Lung (tissue), 11 donors: ENCODE measurements at regions not wholly inside any gene's neighbourhood (a gene's known extent, or its start where the extent isn't known, plus 50 kb on each side); places are given as distances from the start of the nearest gene placed in this dataset.
"Not testable (repeated sequence)": the region's sequence is repeated elsewhere in the genome, so short reads cannot be mapped to it uniquely, and the experiment has no call there.

Source experiments
- ATAC-seq: fragments of 200-7000 bp; cut with Tn5 transposase; one replicate; pipeline ENCODE4 v1.9.1; 2020; ENCODE audit warnings: moderate number of reproducible peaks; ENCODE audit not compliant: insufficient read depth, low FRiP score
- DNase-seq, 3 donors: peaks; one replicate each; pipeline ENCODE4 v3.0.0-alpha.2; 2013 to 2017
- H3K27ac ChIP-seq, 2 donors: one replicate each; pipeline ENCODE4 v1.5.1; 2013; ENCODE audit warnings: mild to moderate bottlenecking in 2 of 2, moderate library complexity in 2 of 2, control low read depth in 1 of 2, inconsistent platforms in 1 of 2, low read depth in 1 of 2, low read length in 1 of 2
- H3K27me3 ChIP-seq, 3 donors: one replicate each; pipeline ENCODE4 v1.5.1; 2013; ENCODE audit warnings: low read length in 2 of 3; ENCODE audit not compliant: control insufficient read depth in 3 of 3, insufficient read depth in 3 of 3
- H3K36me3 ChIP-seq, 4 donors: one replicate each; pipeline ENCODE4 v1.5.1; 2013; ENCODE audit warnings: low read length in 4 of 4, mild to moderate bottlenecking in 1 of 4, moderate library complexity in 1 of 4; ENCODE audit not compliant: control insufficient read depth in 4 of 4, insufficient read depth in 4 of 4
- H3K4me1 ChIP-seq, 5 donors: one replicate each; pipeline ENCODE4 v1.5.1; 2013; ENCODE audit warnings: low read length in 5 of 5, mild to moderate bottlenecking in 2 of 5, moderate library complexity in 1 of 5; ENCODE audit not compliant: control insufficient read depth in 5 of 5, insufficient read depth in 5 of 5
- H3K4me3 ChIP-seq: one replicate; pipeline ENCODE4 v1.5.1; 2013; ENCODE audit warnings: mild to moderate bottlenecking, control low read depth, moderate library complexity
- H3K9ac ChIP-seq, 2 donors: one replicate each; pipeline ENCODE4 v1.5.1; 2013; ENCODE audit warnings: low read length in 2 of 2, control low read depth in 1 of 2; ENCODE audit not compliant: insufficient read depth in 1 of 2
- H3K9me3 ChIP-seq, 4 donors: one replicate each; pipeline ENCODE4 v1.5.1; 2013; ENCODE audit warnings: low read length in 3 of 4, mild to moderate bottlenecking in 1 of 4, moderate library complexity in 1 of 4; ENCODE audit not compliant: control insufficient read depth in 4 of 4, insufficient read depth in 3 of 4
- CTCF ChIP-seq: IDR thresholded peaks from 2 replicates; pipeline ENCODE4 v1.5.1; 2012; ENCODE audit warnings: mild to moderate bottlenecking; ENCODE audit errors: control extremely low read depth, extremely low read depth
- WGBS, 2 donors: extraction: QIAGEN DNeasy Blood & Tissue Kit; methylation state at CpG; one replicate each; pipeline ENCODE4 v1.1.7; 2013; 5-methylcytosine and 5-hydroxymethylcytosine counted together
- donor health status: control.
- donor health status: control.
- donor health status: Bipolar disorder and iron deficiency.
- donor health status: healthy.
- donor health status: DM: yes; HTN: yes; CAD: no.

DNA sequence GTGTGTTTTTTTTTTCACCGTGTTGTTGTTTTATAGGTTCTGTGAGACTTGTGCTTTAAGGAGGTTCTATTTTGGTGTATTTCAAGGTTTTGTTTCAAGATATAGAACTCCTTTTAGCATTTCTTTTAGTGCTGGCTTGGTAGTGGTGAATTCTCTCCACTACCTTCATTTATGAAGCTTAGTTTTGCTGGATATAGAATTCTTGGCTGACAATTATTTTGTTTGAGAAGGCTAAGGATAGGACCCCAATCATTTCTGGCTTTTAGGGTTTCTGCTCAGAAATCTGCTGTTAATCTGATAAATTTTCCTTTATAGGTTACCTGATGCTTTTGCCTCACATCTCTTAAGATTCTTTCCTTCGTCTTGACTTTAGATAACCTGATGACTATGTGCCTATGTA, 66.8 kb downstream of the MSTN start:
- Histone ChIP-seq H3K4me3 (no peak overlapping the region), H3K4me1 (no peaks in the 10 kb centered on the region), H3K9ac (no peak overlapping the region), H3K36me3 (no peaks in the 10 kb centered on the region), H3K27ac (no peak overlapping the region), H3K9me3 (peaks cover 0 to 10% (median 5%) of the 10 kb centered on the region in 4 donors), H3K27me3 (no peaks in the 10 kb centered on the region)
- DNase-seq (no peak), ATAC-seq (no peak)
- 86 to 92% methylated on average over 2 of the region's 2 CpGs for WGBS, 2 donors
- TF ChIP-seq CTCF = no peak

GRCh38 chr2:189982780-189983394, 79.6 kb downstream of the MSTN start:
- H3K4me1 ChIP-seq = no peaks in the 10 kb centered on the region
- DNase-seq (no peak), ATAC-seq (no peak)
- no peak overlapping the region for H3K9ac ChIP-seq
- no peaks in the 10 kb centered on the region for H3K36me3 ChIP-seq
- WGBS, 2 donors = 80 to 86% methylated on average over 5 of the region's 5 CpGs
- no peaks in the 10 kb centered on the region for H3K27me3 ChIP-seq
- H3K27ac ChIP-seq = no peak overlapping the region
- no peak overlapping the region for H3K4me3 ChIP-seq
- H3K9me3 ChIP-seq = peaks cover 0 to 13% (median 11%) of the 10 kb centered on the region in 4 donors
- TF ChIP-seq CTCF = no peak

DNA sequence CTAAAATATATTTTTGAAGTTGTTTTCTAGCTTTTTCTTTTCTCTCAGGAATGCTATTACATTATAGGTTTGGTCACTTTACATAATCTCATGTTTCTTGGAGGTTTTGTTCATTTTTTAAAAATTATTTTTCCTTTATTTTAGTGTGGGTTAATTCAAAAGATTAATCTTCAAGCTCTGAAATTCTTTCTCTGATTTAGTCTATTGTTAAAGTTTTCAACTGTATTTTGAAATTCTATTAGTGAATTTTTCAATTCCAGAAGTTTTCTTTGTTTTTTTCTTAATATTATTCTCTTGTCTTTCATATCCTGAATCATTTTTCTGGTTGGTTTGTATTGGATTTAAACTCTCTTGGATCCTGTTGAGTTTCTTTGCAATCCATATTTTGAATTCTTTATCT, 80.4 kb downstream of the MSTN start:
- no peak for TF ChIP-seq CTCF
- no peaks in the 10 kb centered on the region for H3K27me3 ChIP-seq
- no peak overlapping the region for H3K9ac ChIP-seq
- no peak for ATAC-seq
- no peak for DNase-seq
- no peaks in the 10 kb centered on the region for H3K36me3 ChIP-seq
- H3K27ac ChIP-seq = no peak overlapping the region
- H3K4me1 ChIP-seq = no peaks in the 10 kb centered on the region
- H3K9me3 ChIP-seq = peaks cover 0 to 13% (median 11%) of the 10 kb centered on the region in 4 donors
- H3K4me3 ChIP-seq = no peak overlapping the region

- not testable (repeated sequence) for H3K9ac ChIP-seq, H3K36me3 ChIP-seq, H3K27ac ChIP-seq, H3K9me3 ChIP-seq, ATAC-seq, H3K27me3 ChIP-seq, H3K4me3 ChIP-seq, DNase-seq, H3K4me1 ChIP-seq
- WGBS, 2 donors = 91 to 96% methylated on average over 11 of the region's 11 CpGs
Observed at GRCh38 chr2:189976488-189976887, 86.0 kb downstream of the MSTN start.
